ENCODE measurements at regions not wholly inside any gene's neighbourhood (a gene's known extent, or its start where the extent isn't known, plus 50 kb on each side); places are given as distances from the start of the nearest gene placed in this dataset.

- no peaks in the 10 kb centered on the region for H3K9me3 ChIP-seq (ENCODE audit: insufficient read depth, low read depth, low read length)
- no peaks in the 10 kb centered on the region for H3K36me3 ChIP-seq (ENCODE audit: insufficient read depth, low read depth, low read length)
- no peaks in the 10 kb centered on the region for H3K27me3 ChIP-seq (ENCODE audit: insufficient read depth, low read length)
- no peak overlapping the region for H3K4me3 ChIP-seq (ENCODE audit: low read length)
- H3K27ac ChIP-seq (ENCODE audit: low read length), result no peak overlapping the region
- no peaks in the 10 kb centered on the region; the same call in 1 of the 2 replicates for H3K4me1 ChIP-seq (ENCODE audit: insufficient read depth, low read length)
- H3K9ac ChIP-seq (ENCODE audit: low read depth, low read length), result no peak overlapping the region
These were observed 134.0 kb upstream of the CTNNB1 start for GRCh38 chr3:41065340-41065739.

GRCh38 chr3:41073190-41073589 lies 126.1 kb upstream of the CTNNB1 start:
- Histone ChIP-seq H3K4me1 (ENCODE audit: insufficient read depth, low read length) (peaks cover 14% of the 10 kb centered on the region; the same call in 1 of the 2 replicates), H3K9ac (ENCODE audit: low read depth, low read length) (no peak overlapping the region), H3K9me3 (ENCODE audit: insufficient read depth, low read depth, low read length) (no peaks in the 10 kb centered on the region), H3K27ac (ENCODE audit: low read length) (no peak overlapping the region), H3K27me3 (ENCODE audit: insufficient read depth, low read length) (no peaks in the 10 kb centered on the region), H3K36me3 (ENCODE audit: insufficient read depth, low read depth, low read length) (no peaks in the 10 kb centered on the region), H3K4me3 (ENCODE audit: low read length) (no peak overlapping the region)

- Histone ChIP-seq H3K9me3 (ENCODE audit: insufficient read depth, low read depth, low read length) (no peaks in the 10 kb centered on the region), H3K4me1 (ENCODE audit: insufficient read depth, low read length) (peaks cover 22% of the 10 kb centered on the region; the same call in 1 of the 2 replicates), H3K27me3 (ENCODE audit: insufficient read depth, low read length) (no peaks in the 10 kb centered on the region), H3K36me3 (ENCODE audit: insufficient read depth, low read depth, low read length) (no peaks in the 10 kb centered on the region), H3K9ac (ENCODE audit: low read depth, low read length) (no peak overlapping the region), H3K27ac (ENCODE audit: low read length) (no peak overlapping the region), H3K4me3 (ENCODE audit: low read length) (no peak overlapping the region)
These were observed 123.3 kb upstream of the CTNNB1 start for GRCh38 chr3:41075975-41076374.

DNA sequence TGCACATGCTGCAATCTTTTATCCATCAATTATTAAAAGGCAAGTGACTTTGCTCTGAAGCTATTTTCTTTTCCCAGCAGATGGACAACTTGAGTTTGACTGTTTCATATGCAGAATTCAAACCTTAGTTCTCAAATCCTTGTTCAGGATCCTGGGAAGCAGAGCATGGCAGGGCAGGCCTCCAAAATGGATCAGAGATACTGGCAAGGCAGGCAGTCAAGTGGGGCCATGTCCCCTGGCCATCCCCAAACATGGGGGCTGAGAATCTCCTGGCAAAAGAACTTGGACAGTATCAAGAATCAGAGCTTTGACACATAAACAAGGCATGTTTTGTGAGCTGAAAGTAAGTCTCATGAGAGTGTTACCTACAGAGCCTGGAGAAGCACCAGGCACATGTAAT lies 122.9 kb upstream of the CTNNB1 start:
- H3K4me1 ChIP-seq (ENCODE audit: insufficient read depth, low read length), result peaks cover 22% of the 10 kb centered on the region; the same call in 1 of the 2 replicates
- no peaks in the 10 kb centered on the region for H3K36me3 ChIP-seq (ENCODE audit: insufficient read depth, low read depth, low read length)
- no peak overlapping the region for H3K4me3 ChIP-seq (ENCODE audit: low read length)
- H3K9me3 ChIP-seq (ENCODE audit: insufficient read depth, low read depth, low read length), result no peaks in the 10 kb centered on the region
- no peak overlapping the region for H3K27ac ChIP-seq (ENCODE audit: low read length)
- no peak overlapping the region for H3K9ac ChIP-seq (ENCODE audit: low read depth, low read length)
- H3K27me3 ChIP-seq (ENCODE audit: insufficient read depth, low read length), result no peaks in the 10 kb centered on the region

GRCh38 chr3:41080141-41080540 lies 119.2 kb upstream of the CTNNB1 start:
- peaks cover 20% of the 10 kb centered on the region; the same call in 1 of the 2 replicates for H3K4me1 ChIP-seq (ENCODE audit: insufficient read depth, low read length)
- no peaks in the 10 kb centered on the region for H3K27me3 ChIP-seq (ENCODE audit: insufficient read depth, low read length)
- H3K9me3 ChIP-seq (ENCODE audit: insufficient read depth, low read depth, low read length), result no peaks in the 10 kb centered on the region
- H3K27ac ChIP-seq (ENCODE audit: low read length), result no peak overlapping the region
- no peak overlapping the region for H3K9ac ChIP-seq (ENCODE audit: low read depth, low read length)
- no peaks in the 10 kb centered on the region for H3K36me3 ChIP-seq (ENCODE audit: insufficient read depth, low read depth, low read length)
- H3K4me3 ChIP-seq (ENCODE audit: low read length), result no peak overlapping the region

- H3K4me1 ChIP-seq (ENCODE audit: insufficient read depth, low read length), result no peaks in the 10 kb centered on the region
- H3K27me3 ChIP-seq (ENCODE audit: insufficient read depth, low read length), result no peaks in the 10 kb centered on the region
- H3K9me3 ChIP-seq (ENCODE audit: insufficient read depth, low read depth, low read length), result no peaks in the 10 kb centered on the region
- no peak overlapping the region for H3K9ac ChIP-seq (ENCODE audit: low read depth, low read length)
- H3K4me3 ChIP-seq (ENCODE audit: low read length), result no peak overlapping the region
- H3K27ac ChIP-seq (ENCODE audit: low read length), result no peak overlapping the region
- no peaks in the 10 kb centered on the region for H3K36me3 ChIP-seq (ENCODE audit: insufficient read depth, low read depth, low read length)
These were observed 110.4 kb upstream of the CTNNB1 start for GRCh38 chr3:41088882-41089281.

GRCh38 chr3:41089566-41089965 lies 109.7 kb upstream of the CTNNB1 start:
- H3K4me3 ChIP-seq (ENCODE audit: low read length), result no peak overlapping the region
- H3K9ac ChIP-seq (ENCODE audit: low read depth, low read length), result no peak overlapping the region
- H3K36me3 ChIP-seq (ENCODE audit: insufficient read depth, low read depth, low read length), result no peaks in the 10 kb centered on the region
- H3K27ac ChIP-seq (ENCODE audit: low read length), result no peak overlapping the region
- no peaks in the 10 kb centered on the region for H3K27me3 ChIP-seq (ENCODE audit: insufficient read depth, low read length)
- no peaks in the 10 kb centered on the region for H3K4me1 ChIP-seq (ENCODE audit: insufficient read depth, low read length)
- H3K9me3 ChIP-seq (ENCODE audit: insufficient read depth, low read depth, low read length), result no peaks in the 10 kb centered on the region

- Histone ChIP-seq H3K36me3 (ENCODE audit: insufficient read depth, low read depth, low read length) (no peaks in the 10 kb centered on the region), H3K4me1 (ENCODE audit: insufficient read depth, low read length) (no peaks in the 10 kb centered on the region), H3K9me3 (ENCODE audit: insufficient read depth, low read depth, low read length) (no peaks in the 10 kb centered on the region), H3K27ac (ENCODE audit: low read length) (no peak overlapping the region), H3K27me3 (ENCODE audit: insufficient read depth, low read length) (no peaks in the 10 kb centered on the region), H3K4me3 (ENCODE audit: low read length) (no peak overlapping the region), H3K9ac (ENCODE audit: low read depth, low read length) (no peak overlapping the region)
These were observed 106.5 kb upstream of the CTNNB1 start for GRCh38 chr3:41092844-41093243.

DNA sequence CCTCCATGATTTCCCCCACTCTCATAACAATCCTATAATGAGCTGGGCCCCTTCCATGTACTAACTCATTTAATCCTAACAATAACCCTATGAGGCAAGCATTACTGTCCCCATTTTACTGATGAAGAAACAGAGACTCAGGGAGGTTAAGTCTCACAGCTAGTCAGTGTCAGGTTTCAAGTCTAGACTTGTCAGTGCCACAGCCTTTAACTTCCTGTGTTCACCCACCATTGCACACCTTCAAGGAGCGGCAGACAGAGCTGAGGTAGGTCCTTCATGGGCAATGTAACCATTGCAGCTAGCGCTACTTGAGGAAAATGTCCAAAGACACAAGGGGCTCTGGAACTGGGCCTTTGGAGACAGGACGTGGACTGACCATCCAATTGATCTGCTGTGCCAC lies 105.8 kb upstream of the CTNNB1 start:
- H3K4me1 ChIP-seq (ENCODE audit: insufficient read depth, low read length), result no peaks in the 10 kb centered on the region
- H3K36me3 ChIP-seq (ENCODE audit: insufficient read depth, low read depth, low read length), result no peaks in the 10 kb centered on the region
- no peak overlapping the region for H3K9ac ChIP-seq (ENCODE audit: low read depth, low read length)
- H3K4me3 ChIP-seq (ENCODE audit: low read length), result no peak overlapping the region
- no peaks in the 10 kb centered on the region for H3K27me3 ChIP-seq (ENCODE audit: insufficient read depth, low read length)
- H3K9me3 ChIP-seq (ENCODE audit: insufficient read depth, low read depth, low read length), result no peaks in the 10 kb centered on the region
- H3K27ac ChIP-seq (ENCODE audit: low read length), result no peak overlapping the region

- Histone ChIP-seq H3K27ac (ENCODE audit: low read length) (no peak overlapping the region), H3K4me1 (ENCODE audit: insufficient read depth, low read length) (no peaks in the 10 kb centered on the region), H3K27me3 (ENCODE audit: insufficient read depth, low read length) (no peaks in the 10 kb centered on the region), H3K9me3 (ENCODE audit: insufficient read depth, low read depth, low read length) (no peaks in the 10 kb centered on the region), H3K9ac (ENCODE audit: low read depth, low read length) (no peak overlapping the region), H3K4me3 (ENCODE audit: low read length) (no peak overlapping the region), H3K36me3 (ENCODE audit: insufficient read depth, low read depth, low read length) (no peaks in the 10 kb centered on the region)
These were observed 105.0 kb upstream of the CTNNB1 start for GRCh38 chr3:41094351-41094750.

DNA sequence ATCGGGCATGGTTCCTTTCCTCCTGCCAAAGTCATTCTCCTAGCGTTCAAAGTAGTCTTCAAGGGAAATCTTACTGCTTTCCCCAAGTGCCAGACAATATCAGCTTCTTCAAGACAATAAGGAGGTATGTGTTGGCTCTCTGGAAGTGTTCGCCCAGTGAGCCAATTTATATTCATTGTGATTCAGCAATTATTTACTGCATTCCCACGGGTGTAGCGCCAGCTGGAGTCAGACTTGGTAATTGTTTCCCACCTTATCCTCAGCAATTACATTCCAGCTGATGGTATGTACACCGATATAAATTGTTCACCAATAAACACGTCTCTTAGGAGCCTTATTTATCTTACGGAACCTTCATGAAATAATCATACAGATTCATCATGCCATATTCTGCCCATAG lies 103.6 kb upstream of the CTNNB1 start:
- Histone ChIP-seq H3K9ac (ENCODE audit: low read depth, low read length) (no peak overlapping the region), H3K36me3 (ENCODE audit: insufficient read depth, low read depth, low read length) (no peaks in the 10 kb centered on the region), H3K4me3 (ENCODE audit: low read length) (no peak overlapping the region), H3K27ac (ENCODE audit: low read length) (no peak overlapping the region), H3K4me1 (ENCODE audit: insufficient read depth, low read length) (peaks cover 2% of the 10 kb centered on the region; the same call in 1 of the 2 replicates), H3K9me3 (ENCODE audit: insufficient read depth, low read depth, low read length) (no peaks in the 10 kb centered on the region), H3K27me3 (ENCODE audit: insufficient read depth, low read length) (no peaks in the 10 kb centered on the region)

DNA sequence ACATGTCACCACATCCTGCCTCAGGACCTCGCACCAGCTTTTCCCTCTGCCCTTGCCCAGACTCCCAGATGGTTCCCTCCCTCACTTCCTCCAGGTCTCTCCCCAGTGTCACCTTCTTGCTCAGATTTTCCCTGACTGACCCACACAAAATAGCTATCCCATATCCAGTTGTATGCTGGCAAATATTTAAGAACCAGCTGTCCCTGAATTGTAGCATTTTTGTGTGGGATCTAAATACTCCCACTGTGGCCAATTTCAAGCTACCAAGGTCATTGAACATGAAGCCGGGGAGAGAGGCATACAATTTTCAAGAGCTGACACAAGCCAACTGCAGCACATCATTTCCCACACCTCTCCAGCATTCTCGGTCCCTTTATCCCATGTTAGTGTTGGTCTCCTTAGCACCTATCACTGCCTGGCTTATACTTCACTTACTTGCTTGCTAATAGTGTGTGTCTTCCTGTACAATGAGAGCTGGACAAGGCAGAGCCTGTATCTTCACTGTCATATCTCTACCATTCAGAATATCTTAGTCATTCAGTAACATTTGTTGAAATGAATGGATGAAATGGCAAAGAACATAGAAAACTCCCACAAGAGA lies 101.3 kb upstream of the CTNNB1 start:
- H3K9ac ChIP-seq (ENCODE audit: low read depth, low read length), result no peak overlapping the region
- H3K4me3 ChIP-seq (ENCODE audit: low read length), result no peak overlapping the region
- peaks cover 14% of the 10 kb centered on the region for H3K4me1 ChIP-seq (ENCODE audit: insufficient read depth, low read length)
- H3K27me3 ChIP-seq (ENCODE audit: insufficient read depth, low read length), result no peaks in the 10 kb centered on the region
- H3K9me3 ChIP-seq (ENCODE audit: insufficient read depth, low read depth, low read length), result no peaks in the 10 kb centered on the region
- no peaks in the 10 kb centered on the region for H3K36me3 ChIP-seq (ENCODE audit: insufficient read depth, low read depth, low read length)
- no peak overlapping the region for H3K27ac ChIP-seq (ENCODE audit: low read length)

Data from iPS-20b (cell line).